HAP-1 (cell line): ENCODE measurements at regions not wholly inside any gene's neighbourhood (a gene's known extent, or its start where the extent isn't known, plus 50 kb on each side); places are given as distances from the start of the nearest gene placed in this dataset.

ENCODE experiments used
- DNase-seq, 2 experiments: peaks; one replicate each; pipeline ENCODE4 v3.0.0-alpha.2; 2016 to 2020; ENCODE audit warnings: low spot score in 2 of 2
- H3K27me3 ChIP-seq: fragments of 250-450 bp; sonication (Bioruptor Pico); 2 replicates; pipeline ENCODE4 v1.5.1; 2020; ENCODE audit warnings: low read depth, mild to moderate bottlenecking, moderate library complexity
- H3K36me3 ChIP-seq: fragments of 250-450 bp; sonication (Bioruptor Pico); replicated peaks from 2 replicates; pipeline ENCODE4 v1.5.1; 2020; ENCODE audit warnings: mild to moderate bottlenecking
- H3K4me1 ChIP-seq: fragments of 250-450 bp; sonication (Bioruptor Pico); 2 replicates; pipeline ENCODE4 v1.5.1; 2020; ENCODE audit warnings: mild to moderate bottlenecking
- H3K4me3 ChIP-seq: fragments of 250-450 bp; sonication (Bioruptor Pico); 2 replicates; pipeline ENCODE4 v1.5.1; 2020; ENCODE audit warnings: mild to moderate bottlenecking, moderate library complexity
- H3K9me3 ChIP-seq: fragments of 250-450 bp; sonication (Bioruptor Pico); 2 replicates; pipeline ENCODE4 v1.5.1; 2020; ENCODE audit warnings: mild to moderate bottlenecking, moderate library complexity
- in situ Hi-C: fragments of 300-500 bp; cut with MboI; formaldehyde crosslinking; loops from 3 replicates; pipeline ENCODE4 v1.14.3; 2020; ENCODE audit warnings: low sequenced_read_pairs, inconsistent platforms, mixed read lengths

GRCh38 chr21:43332861-43333297 lies 94.1 kb downstream of the SIK1 start:
- no peak for DNase-seq
- Histone ChIP-seq H3K27me3 (no peaks in the 10 kb centered on the region), H3K9me3 (no peaks in the 10 kb centered on the region), H3K4me3 (no peak overlapping the region), H3K36me3 (no peaks in the 10 kb centered on the region), H3K4me1 (peaks cover 8% of the 10 kb centered on the region)
- in situ Hi-C loops: no loop called here

- no peak for DNase-seq
- Histone ChIP-seq H3K36me3 (no peaks in the 10 kb centered on the region), H3K9me3 (no peaks in the 10 kb centered on the region), H3K4me3 (no peak overlapping the region), H3K27me3 (no peaks in the 10 kb centered on the region), H3K4me1 (peaks cover 8% of the 10 kb centered on the region)
- in situ Hi-C loops: no loop called here
Measured at GRCh38 chr21:43331962-43332828, 94.7 kb downstream of the SIK1 start.

- in situ Hi-C loops: no loop called here
- no peak for DNase-seq
Measured at GRCh38 chr21:43331111-43331961, 95.6 kb downstream of the SIK1 start.

GRCh38 chr21:43330306-43330881 lies 96.5 kb downstream of the SIK1 start:
- H3K36me3 ChIP-seq: no peaks in the 10 kb centered on the region
- H3K27me3 ChIP-seq: no peaks in the 10 kb centered on the region
- H3K4me1 ChIP-seq: peaks cover 8% of the 10 kb centered on the region
- H3K4me3 ChIP-seq: no peak overlapping the region
- in situ Hi-C loops: no loop called here
- H3K9me3 ChIP-seq: no peaks in the 10 kb centered on the region
- DNase-seq: no peak

More at GRCh38 chr21:43331111-43331961, 95.6 kb downstream of the SIK1 start:
- Histone ChIP-seq H3K36me3 (no peaks in the 10 kb centered on the region), H3K27me3 (no peaks in the 10 kb centered on the region), H3K4me1 (peaks cover 8% of the 10 kb centered on the region), H3K4me3 (no peak overlapping the region), H3K9me3 (no peaks in the 10 kb centered on the region)

- Histone ChIP-seq H3K4me3 (no peak overlapping the region), H3K9me3 (no peaks in the 10 kb centered on the region), H3K36me3 (no peaks in the 10 kb centered on the region), H3K27me3 (no peaks in the 10 kb centered on the region), H3K4me1 (peaks cover 8% of the 10 kb centered on the region)
- no peak for DNase-seq
- in situ Hi-C loops: no loop called here
Measured at GRCh38 chr21:43329711-43330269, 97.1 kb downstream of the SIK1 start.

GRCh38 chr21:43328958-43329691 lies 97.8 kb downstream of the SIK1 start:
- Histone ChIP-seq H3K36me3 (no peaks in the 10 kb centered on the region), H3K27me3 (no peaks in the 10 kb centered on the region), H3K9me3 (no peaks in the 10 kb centered on the region), H3K4me1 (peaks cover 8% of the 10 kb centered on the region), H3K4me3 (no peak overlapping the region)
- in situ Hi-C loops: no loop called here
- no peak for DNase-seq

GRCh38 chr21:43328185-43328957 lies 98.6 kb downstream of the SIK1 start:
- in situ Hi-C loops: no loop called here
- Histone ChIP-seq H3K36me3 (no peaks in the 10 kb centered on the region), H3K27me3 (no peaks in the 10 kb centered on the region), H3K4me1 (peaks cover 5% of the 10 kb centered on the region), H3K4me3 (no peak overlapping the region), H3K9me3 (no peaks in the 10 kb centered on the region)
- no peak for DNase-seq

- Histone ChIP-seq H3K27me3 (no peaks in the 10 kb centered on the region), H3K9me3 (no peaks in the 10 kb centered on the region), H3K4me1 (no peaks in the 10 kb centered on the region), H3K36me3 (no peaks in the 10 kb centered on the region), H3K4me3 (no peak overlapping the region)
- in situ Hi-C loops: no loop called here
- no peak for DNase-seq
Measured at GRCh38 chr21:43325968-43326715, 100.8 kb downstream of the SIK1 start.

GRCh38 chr21:43325036-43325435 lies 101.9 kb downstream of the SIK1 start:
- no peaks in the 10 kb centered on the region for H3K27me3 ChIP-seq
- DNase-seq: no peak
- no peaks in the 10 kb centered on the region for H3K4me1 ChIP-seq
- in situ Hi-C loops: no loop called here
- H3K4me3 ChIP-seq: no peak overlapping the region
- H3K36me3 ChIP-seq: no peaks in the 10 kb centered on the region
- H3K9me3 ChIP-seq: no peaks in the 10 kb centered on the region

GRCh38 chr21:43324596-43324995 lies 102.3 kb downstream of the SIK1 start:
- in situ Hi-C loops: no loop called here
- Histone ChIP-seq H3K36me3 (no peaks in the 10 kb centered on the region), H3K4me1 (no peaks in the 10 kb centered on the region), H3K27me3 (no peaks in the 10 kb centered on the region), H3K4me3 (no peak overlapping the region), H3K9me3 (no peaks in the 10 kb centered on the region)
- DNase-seq: no peak

GRCh38 chr21:43323244-43324005 lies 103.5 kb downstream of the SIK1 start:
- DNase-seq: no peak
- Histone ChIP-seq H3K4me1 (no peaks in the 10 kb centered on the region), H3K27me3 (no peaks in the 10 kb centered on the region), H3K4me3 (no peak overlapping the region), H3K9me3 (no peaks in the 10 kb centered on the region), H3K36me3 (no peaks in the 10 kb centered on the region)
- in situ Hi-C loops: no loop called here
